HG02852 (cell line): ENCODE measurements at regions not wholly inside any gene's neighbourhood (a gene's known extent, or its start where the extent isn't known, plus 50 kb on each side); places are given as distances from the start of the nearest gene placed in this dataset.
"Not testable (repeated sequence)": the region's sequence is repeated elsewhere in the genome, so short reads cannot be mapped to it uniquely, and the experiment has no call there.

Source experiments
- ATAC-seq: cut with Tn5 transposase; IDR thresholded peaks from one replicate; pipeline ENCODE4 v1.9.1; 2021; ENCODE audit warnings: mild to moderate bottlenecking, moderate library complexity; ENCODE audit not compliant: unreplicated experiment

DNA sequence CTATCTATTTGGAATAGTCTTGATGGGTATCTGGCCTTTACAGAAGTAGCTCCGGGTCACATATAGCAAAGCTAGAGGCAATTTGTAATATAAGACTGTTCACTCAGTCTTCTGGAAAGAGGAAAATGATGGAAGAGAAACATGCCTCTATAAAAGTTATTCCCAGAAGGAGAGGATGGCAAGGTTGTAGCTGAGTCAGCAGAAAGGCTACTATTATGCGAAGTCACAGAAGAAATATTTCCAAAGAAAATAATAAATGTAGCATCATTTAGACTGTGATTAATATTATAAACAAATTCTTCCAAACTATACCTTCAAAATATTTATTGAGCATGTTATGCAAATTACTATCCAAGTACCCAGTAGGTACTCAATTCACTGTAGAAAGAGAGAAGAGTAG lies 1027.7 kb upstream of the TMEFF2 start:
- ATAC-seq, result no peak

- ATAC-seq, result no peak
Observed at GRCh38 chr2:193219413-193219812, 1024.7 kb upstream of the TMEFF2 start.

DNA sequence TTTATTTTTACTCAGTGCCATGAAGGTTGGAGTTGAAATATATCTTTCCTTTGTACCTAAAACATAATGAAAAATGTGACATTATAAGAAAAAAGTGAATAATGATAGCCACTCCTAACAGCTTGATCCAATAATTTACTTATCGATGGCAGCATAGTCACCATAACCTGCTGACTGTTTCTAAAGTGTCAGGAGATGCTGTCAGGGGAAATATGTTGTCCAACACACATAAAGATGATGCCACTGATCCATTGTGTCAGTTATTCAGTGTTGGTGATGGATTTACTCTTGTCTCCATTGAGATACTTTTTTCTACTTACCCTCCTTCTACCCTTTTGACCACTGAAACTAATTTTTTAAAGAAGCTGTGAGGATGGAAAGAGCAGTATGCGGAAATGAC lies 1006.9 kb upstream of the TMEFF2 start:
- ATAC-seq, result no peak

GRCh38 chr2:193199322-193199721 lies 1004.6 kb upstream of the TMEFF2 start:
- ATAC-seq, result no peak

GRCh38 chr2:193187816-193188215 lies 993.1 kb upstream of the TMEFF2 start:
- ATAC-seq, result no peak

GRCh38 chr2:193170981-193171380 lies 976.2 kb upstream of the TMEFF2 start:
- not testable (repeated sequence) for ATAC-seq

DNA sequence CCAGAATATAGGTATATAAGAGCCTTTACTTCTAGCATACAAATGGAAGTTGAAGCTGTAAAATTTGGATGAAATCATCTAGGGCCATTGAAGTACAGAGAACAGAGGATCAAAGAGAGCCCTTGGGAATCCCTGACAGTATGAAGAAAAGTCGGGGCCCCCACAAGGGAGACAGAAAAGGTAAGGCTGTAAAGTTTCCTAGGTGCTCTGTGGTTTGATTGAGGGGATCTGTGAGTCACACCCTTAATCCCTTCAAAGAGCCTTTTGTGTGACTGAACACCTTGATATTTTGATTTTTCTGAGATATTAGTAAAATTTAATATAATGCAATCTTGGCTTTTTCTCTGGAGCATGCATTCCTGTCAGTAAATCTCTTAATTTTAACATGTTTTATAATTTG lies 961.7 kb upstream of the TMEFF2 start:
- ATAC-seq, result no peak

DNA sequence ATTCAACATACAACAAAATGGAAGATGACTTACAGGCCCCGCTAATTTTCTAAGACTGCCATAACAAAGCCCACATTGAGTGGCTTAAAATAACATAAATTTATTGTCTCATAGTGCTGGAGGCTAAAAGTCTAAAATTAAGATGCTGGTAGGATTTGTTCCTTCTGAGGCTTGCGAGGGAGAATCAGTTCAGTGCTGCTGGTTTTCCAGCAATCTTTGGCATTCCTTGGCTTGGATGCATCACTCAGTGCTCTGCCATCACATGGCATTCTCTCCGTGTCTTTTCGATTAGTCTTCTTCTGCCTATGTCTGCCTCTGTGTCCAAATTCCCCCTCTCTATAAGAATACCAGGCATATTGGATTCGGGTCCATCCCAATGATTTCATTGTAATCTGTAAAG lies 959.3 kb upstream of the TMEFF2 start:
- no peak for ATAC-seq

GRCh38 chr2:193153576-193153975 lies 958.8 kb upstream of the TMEFF2 start:
- ATAC-seq, result no peak

- ATAC-seq, result not testable (repeated sequence)
Observed at GRCh38 chr2:193142467-193142866, 947.7 kb upstream of the TMEFF2 start.

- no peak for ATAC-seq
Observed at GRCh38 chr2:193141998-193142397, 947.3 kb upstream of the TMEFF2 start.

DNA sequence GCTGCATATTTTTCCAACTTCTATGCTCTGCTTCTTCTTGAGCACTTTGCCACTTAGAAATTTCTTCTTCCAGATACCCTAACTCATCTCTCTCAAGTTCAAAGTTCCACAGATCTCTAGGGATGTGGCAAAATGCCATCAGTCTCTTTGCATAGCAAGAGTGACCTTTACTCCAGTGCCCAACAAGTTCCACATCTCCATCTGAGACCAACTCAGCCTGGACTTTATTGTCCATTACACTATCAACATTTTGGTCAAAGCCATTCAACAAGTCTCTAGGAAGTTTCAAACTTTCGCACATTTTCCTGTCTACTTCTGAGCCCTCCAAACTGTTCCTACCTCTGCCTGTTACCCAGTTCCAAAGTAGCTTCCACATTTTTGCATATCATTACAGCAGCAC lies 946.2 kb upstream of the TMEFF2 start:
- not testable (repeated sequence) for ATAC-seq

DNA sequence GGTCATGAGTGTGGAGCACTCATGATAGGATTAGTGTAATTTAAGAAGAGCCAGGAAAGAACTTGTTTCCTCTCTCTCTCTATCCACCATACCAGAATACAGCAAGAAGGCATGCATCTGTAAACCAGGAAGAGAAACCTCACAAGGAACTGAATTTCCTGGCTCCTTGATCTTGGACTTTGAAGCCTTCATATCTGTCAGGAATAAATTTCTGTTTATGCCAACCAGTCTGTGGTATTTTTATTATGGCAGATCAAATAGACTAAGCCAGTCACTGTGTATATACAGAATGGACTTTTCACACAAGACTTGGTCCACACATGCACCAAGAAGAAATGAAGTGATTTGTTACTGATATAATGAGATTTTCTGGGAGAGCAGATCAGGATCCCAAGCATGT lies 930.1 kb upstream of the TMEFF2 start:
- no peak for ATAC-seq

DNA sequence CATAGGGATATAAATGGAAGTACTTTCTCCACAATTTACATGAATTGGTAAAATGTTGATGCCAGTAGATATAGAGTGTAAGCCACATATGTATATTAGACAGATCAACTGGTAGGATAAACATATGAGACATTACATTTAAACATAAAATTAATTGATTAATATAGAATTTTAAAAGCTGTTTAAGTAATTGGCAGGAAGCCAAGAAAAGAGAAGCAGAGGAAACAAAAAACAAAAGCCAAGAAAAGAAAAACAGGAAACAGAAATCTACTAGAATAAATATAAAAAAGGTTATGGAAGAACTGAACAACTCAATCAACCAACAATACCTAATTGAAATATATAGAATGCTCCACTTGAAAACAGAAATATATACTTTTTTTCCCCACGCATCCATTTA lies 920.1 kb upstream of the TMEFF2 start:
- no peak for ATAC-seq

- ATAC-seq, result no peak
Observed at GRCh38 chr2:193112986-193113385, 918.3 kb upstream of the TMEFF2 start.

- no peak for ATAC-seq
Observed at GRCh38 chr2:193103064-193103463, 908.3 kb upstream of the TMEFF2 start.

DNA sequence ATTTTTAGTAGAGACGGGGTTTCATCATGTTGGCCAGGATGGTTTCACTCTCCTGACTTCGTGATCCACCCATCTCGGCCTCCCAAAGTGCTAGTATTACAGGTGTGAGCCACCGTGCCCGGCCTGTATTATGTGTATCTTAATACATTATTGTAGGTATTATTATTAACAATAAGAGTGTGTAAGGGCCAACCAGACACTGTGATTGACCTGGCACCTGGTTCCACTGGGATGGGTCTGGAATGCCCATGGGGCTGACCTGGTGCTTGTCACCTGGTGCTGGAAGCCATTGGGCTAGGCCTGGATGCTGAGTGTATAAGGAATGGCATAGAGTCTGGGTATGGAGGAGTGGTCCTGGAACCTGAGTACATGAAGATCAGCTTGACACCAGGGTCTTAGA lies 906.9 kb upstream of the TMEFF2 start:
- ATAC-seq, result no peak

DNA sequence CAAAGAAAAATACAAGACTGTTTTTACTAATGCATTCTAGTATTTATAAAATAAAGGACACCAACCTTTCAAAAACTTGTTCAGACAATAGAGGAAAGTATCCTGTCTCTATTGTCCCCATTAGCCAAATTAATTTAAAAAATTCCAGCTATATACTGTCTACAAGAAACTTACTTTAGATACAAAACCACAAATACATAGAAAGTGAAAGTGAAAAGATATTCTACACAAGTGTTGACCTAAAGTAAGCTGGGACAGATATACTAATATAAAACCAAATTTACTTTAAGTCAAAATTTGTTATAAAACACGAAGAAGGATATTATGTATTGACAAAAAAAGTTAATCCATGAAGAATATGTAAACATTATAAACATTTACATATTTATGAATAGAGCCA lies 893.3 kb upstream of the TMEFF2 start:
- ATAC-seq, result no peak

GRCh38 chr2:193076995-193077394 lies 882.3 kb upstream of the TMEFF2 start:
- no peak for ATAC-seq

GRCh38 chr2:193074933-193075332 lies 880.2 kb upstream of the TMEFF2 start:
- no peak for ATAC-seq

- ATAC-seq, result no peak
Observed at GRCh38 chr2:193072647-193073046, 877.9 kb upstream of the TMEFF2 start.

DNA sequence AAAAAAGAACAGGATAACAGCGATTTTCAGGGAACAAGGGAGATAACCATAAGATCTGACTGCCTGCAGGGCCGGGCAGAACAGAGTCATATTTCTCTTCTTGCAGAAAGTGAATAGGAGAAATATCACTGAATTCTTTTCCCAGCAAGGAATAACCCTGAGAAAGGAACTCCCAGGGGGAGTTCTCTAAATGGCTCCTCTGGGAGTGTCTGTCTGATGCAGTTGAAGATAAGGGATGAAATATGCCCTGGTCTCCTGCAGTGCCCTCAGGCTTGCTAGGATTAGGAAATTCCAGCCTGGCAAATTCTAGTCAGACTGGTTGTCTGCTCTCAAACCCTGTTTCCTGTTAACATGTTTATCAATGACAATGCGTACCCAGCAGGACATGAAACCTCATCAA lies 830.8 kb upstream of the TMEFF2 start:
- not testable (repeated sequence) for ATAC-seq

DNA sequence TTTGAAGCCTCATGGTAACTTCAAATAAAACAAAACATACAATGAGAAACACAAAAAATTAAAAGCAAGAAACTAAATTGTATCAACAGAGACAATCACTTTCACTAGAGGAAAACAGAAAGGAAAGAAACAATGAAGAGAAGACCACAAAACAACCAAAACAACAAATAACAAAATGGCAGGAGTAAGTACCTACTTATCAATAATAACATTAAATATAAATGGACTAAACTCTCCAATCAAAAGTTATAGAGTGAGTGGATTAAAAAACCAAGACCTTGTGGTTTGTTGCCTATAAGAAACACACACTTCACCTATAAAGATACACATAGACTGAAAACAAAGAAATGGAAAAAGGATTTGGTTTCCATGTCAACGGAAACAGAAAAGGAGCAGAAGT lies 830.1 kb upstream of the TMEFF2 start:
- no peak for ATAC-seq

GRCh38 chr2:193011870-193012269 lies 817.1 kb upstream of the TMEFF2 start:
- ATAC-seq, result no peak
